Transverse colon (tissue), 4 donors: ENCODE measurements at regions not wholly inside any gene's neighbourhood (a gene's known extent, or its start where the extent isn't known, plus 50 kb on each side); places are given as distances from the start of the nearest gene placed in this dataset.

ENCODE experiments used
- DNase-seq: peaks from one replicate; pipeline ENCODE4 v3.0.0-alpha.2; 2019
- H3K27ac ChIP-seq, 4 donors: fragments of 200-600 bp; sonication (generic); 2 replicates each; pipeline ENCODE4 v1.5.1; 2016 to 2018; ENCODE audit warnings: inconsistent platforms in 4 of 4
- H3K27me3 ChIP-seq: fragments of 200-600 bp; sonication (generic); 2 replicates; pipeline ENCODE4 v1.5.1; 2017; ENCODE audit warnings: inconsistent platforms
- H3K36me3 ChIP-seq, 4 donors: fragments of 200-600 bp; sonication (generic); 2 replicates each; pipeline ENCODE4 v1.5.1; 2017 to 2019; ENCODE audit warnings: inconsistent platforms in 4 of 4
- H3K4me1 ChIP-seq, 4 donors: fragments of 200-600 bp; sonication (generic); 2 replicates each; pipeline ENCODE4 v1.5.1; 2017 to 2020; ENCODE audit warnings: inconsistent platforms in 4 of 4
- H3K4me3 ChIP-seq, 4 donors: fragments of 200-600 bp; sonication (generic); 1 replicate in 1 of 4; 2 replicates in 3 of 4; pipeline versions ENCODE4 v1.5.1 to v1.6.1; 2017 to 2019; ENCODE audit warnings: inconsistent platforms in 4 of 4
- H3K9me3 ChIP-seq, 2 donors: fragments of 200-600 bp; sonication (generic); 2 replicates each; pipeline ENCODE4 v1.5.1; 2017 to 2019; ENCODE audit warnings: inconsistent platforms in 2 of 2
- CTCF ChIP-seq, 5 experiments: fragments of 200-600 bp in 3 of 5; fragments of 450-650 bp in 2 of 5; sonication (generic) in 3 of 5; IDR thresholded peaks; 1 replicate in 2 of 5; 2 replicates in 3 of 5; pipeline ENCODE4 v1.5.1; 2016 to 2017; ENCODE audit warnings: antibody characterized with exemption in 5 of 5, inconsistent platforms in 3 of 5, mild to moderate bottlenecking in 2 of 5, moderate library complexity in 1 of 5
- EP300 ChIP-seq: sonication (generic); formaldehyde crosslinking; IDR thresholded peaks from one replicate; pipeline ENCODE4 v1.6.1; 2017; ENCODE audit warnings: antibody characterized with exemption, low read depth
- POLR2A ChIP-seq: fragments of 450-650 bp; IDR thresholded peaks from one replicate; pipeline ENCODE4 v1.6.1; 2016; ENCODE audit warnings: antibody characterized with exemption, mild to moderate bottlenecking, moderate library complexity
- POLR2AphosphoS5 ChIP-seq, 3 donors: sonication (generic); formaldehyde crosslinking; IDR thresholded peaks; one replicate each; pipeline ENCODE4 v1.6.1; 2016; ENCODE audit warnings: antibody characterized with exemption in 3 of 3
- WGBS, 2 donors: methylation state at CpG; one replicate each; pipeline ENCODE4 v1.1.5; 2018; ENCODE audit warnings: low coverage in 1 of 2; 5-methylcytosine and 5-hydroxymethylcytosine counted together
- in situ Hi-C, 4 donors: fragments of 200-750 bp; cut with MboI; loops; one replicate each; pipeline versions ENCODE4 v1.15.0 to v1.15.1; 2017; ENCODE audit warnings: low sequenced_read_pairs in 3 of 4, low pct_ligation_motif_present in 1 of 4, low pct_unique_long_range_greater_than_20kb in 1 of 4
- intact Hi-C: fragments of 100-400 bp; cut with DNase I; formaldehyde crosslinking; loops from one replicate; pipeline ENCODE4 v1.15.1; 2023; ENCODE audit warnings: low total_unique reads

GRCh38 chr2:82837588-82838304 lies 1621.3 kb downstream of the SUCLG1 start:
- Histone ChIP-seq H3K27me3 (no peaks in the 10 kb centered on the region), H3K9me3 (no peaks in the 10 kb centered on the region), H3K4me3 (no peak overlapping the region), H3K4me1 (no peaks in the 10 kb centered on the region), H3K36me3 (no peaks in the 10 kb centered on the region), H3K27ac (no peak overlapping the region)
- DNase-seq: no peak
- intact Hi-C loops: no loop called here
- 63 to 70% methylated on average over 3 of the region's 3 CpGs for WGBS, 2 donors
- TF ChIP-seq CTCF (IDR thresholded peaks at IDR 0.05): no peak
- no peak for TF ChIP-seq POLR2AphosphoS5 (IDR thresholded peaks at IDR 0.05)
- no peak for TF ChIP-seq EP300
- no peak for TF ChIP-seq POLR2A
- in situ Hi-C loops: no loop called here

GRCh38 chr2:82834893-82835292 lies 1624.2 kb downstream of the SUCLG1 start:
- in situ Hi-C loops: no loop called here
- WGBS, 2 donors: 67 to 74% methylated on average over 1 of the region's 1 CpG
- intact Hi-C loops: no loop called here
- TF ChIP-seq POLR2AphosphoS5 (IDR thresholded peaks at IDR 0.05) (no peak), CTCF (IDR thresholded peaks at IDR 0.05) (no peak), POLR2A (no peak), EP300 (no peak)
- no peaks in the 10 kb centered on the region for H3K4me1 ChIP-seq
- DNase-seq: no peak
- H3K36me3 ChIP-seq: no peaks in the 10 kb centered on the region
- H3K9me3 ChIP-seq: no peaks in the 10 kb centered on the region
- H3K27me3 ChIP-seq: no peaks in the 10 kb centered on the region
- H3K27ac ChIP-seq: no peak overlapping the region
- no peak overlapping the region for H3K4me3 ChIP-seq

- in situ Hi-C loops (no loop called here), intact Hi-C loops (no loop called here)
- TF ChIP-seq EP300: no peak
- no peak for TF ChIP-seq POLR2A
- no peak for TF ChIP-seq CTCF (IDR thresholded peaks at IDR 0.05)
- TF ChIP-seq POLR2AphosphoS5 (IDR thresholded peaks at IDR 0.05): no peak
- no peaks in the 10 kb centered on the region for H3K36me3 ChIP-seq
- no peak overlapping the region for H3K4me3 ChIP-seq
- H3K27me3 ChIP-seq: no peaks in the 10 kb centered on the region
- H3K27ac ChIP-seq: no peak overlapping the region
- H3K4me1 ChIP-seq: no peaks in the 10 kb centered on the region
- no peaks in the 10 kb centered on the region for H3K9me3 ChIP-seq
- 86 to 88% methylated on average over 2 of the region's 2 CpGs for whole genome bisulfite sequencing, 2 donors
- no peak for DNase-seq
Measured at GRCh38 chr2:82827426-82827825, 1631.7 kb downstream of the SUCLG1 start.

GRCh38 chr2:82826437-82826836 lies 1632.6 kb downstream of the SUCLG1 start:
- no peaks in the 10 kb centered on the region for H3K9me3 ChIP-seq
- no peaks in the 10 kb centered on the region for H3K36me3 ChIP-seq
- H3K27me3 ChIP-seq: no peaks in the 10 kb centered on the region
- H3K27ac ChIP-seq: no peak overlapping the region
- DNase-seq: no peak
- WGBS, 2 donors: 65 to 90% methylated on average over 1 to 2 of the region's 2 CpGs
- TF ChIP-seq EP300 (no peak), CTCF (IDR thresholded peaks at IDR 0.05) (no peak), POLR2AphosphoS5 (IDR thresholded peaks at IDR 0.05) (no peak), POLR2A (no peak)
- in situ Hi-C loops (no loop called here), intact Hi-C loops (no loop called here)
- no peaks in the 10 kb centered on the region for H3K4me1 ChIP-seq
- H3K4me3 ChIP-seq: no peak overlapping the region
